GM23338 (cell line): ENCODE measurements at regions not wholly inside any gene's neighbourhood (a gene's known extent, or its start where the extent isn't known, plus 50 kb on each side); places are given as distances from the start of the nearest gene placed in this dataset.

Experiments used
- CREB1 ChIP-seq: fragments of 250-450 bp; sonication (Bioruptor Pico); IDR thresholded peaks from 2 replicates; pipeline ENCODE4 v1.5.0; 2020; ENCODE audit warnings: low read depth, mild to moderate bottlenecking, moderate library complexity
- EZH2 ChIP-seq: fragments of 200-600 bp; sonication (generic); IDR thresholded peaks from one replicate; pipeline ENCODE4 v1.8.0; 2017; ENCODE audit warnings: antibody characterized with exemption, mild to moderate bottlenecking, low read depth; ENCODE audit not compliant: unreplicated experiment
- EZH2phosphoT487 ChIP-seq: fragments of 200-600 bp; sonication (generic); IDR thresholded peaks from one replicate; pipeline ENCODE4 v1.8.1; 2018; ENCODE audit warnings: antibody characterized with exemption; ENCODE audit not compliant: unreplicated experiment
- JUNB ChIP-seq: IDR thresholded peaks from one replicate; pipeline ENCODE4 v1.6.1; 2016; ENCODE audit warnings: antibody characterized with exemption; ENCODE audit not compliant: unreplicated experiment
- POLR2AphosphoS5 ChIP-seq: IDR thresholded peaks from 2 replicates; pipeline ENCODE4 v1.6.1; 2016; ENCODE audit warnings: antibody characterized with exemption, low read depth
- STAT1 ChIP-seq: IDR thresholded peaks from one replicate; pipeline ENCODE4 v1.6.1; 2016; ENCODE audit warnings: antibody characterized with exemption; ENCODE audit not compliant: unreplicated experiment
- ZNF114 ChIP-seq: fragments of 250-450 bp; sonication (Bioruptor Pico); IDR thresholded peaks from 2 replicates; pipeline ENCODE4 v1.5.0; 2020; ENCODE audit warnings: mild to moderate bottlenecking, moderate library complexity
- ZNF331 ChIP-seq: fragments of 250-450 bp; sonication (Bioruptor Pico); IDR thresholded peaks from 2 replicates; pipeline ENCODE4 v1.5.0; 2020; ENCODE audit warnings: low read depth, mild to moderate bottlenecking, moderate library complexity
- TF ChIP-seq, protein P1 (sequence below), 2 experiments: fragments of 200-600 bp in 1 of 2; sonication (generic) in 1 of 2; conservative IDR thresholded peaks; 2 replicates each; pipeline versions ENCODE4 v1.5.1 to v1.6.1; 2016 to 2017; ENCODE audit warnings: antibody characterized with exemption in 2 of 2, low read depth in 2 of 2, mild to moderate bottlenecking in 2 of 2, moderate library complexity in 1 of 2
- TF ChIP-seq, protein P2 (sequence below): IDR thresholded peaks from 2 replicates; pipeline ENCODE4 v1.6.1; 2016; ENCODE audit warnings: antibody characterized with exemption
- TF ChIP-seq, protein P3 (sequence below): fragments of 250-450 bp; sonication (Bioruptor Pico); IDR thresholded peaks from 2 replicates; pipeline ENCODE4 v1.5.0; 2020; ENCODE audit warnings: mild to moderate bottlenecking, moderate library complexity
- TF ChIP-seq, protein P4 (sequence below): IDR thresholded peaks from one replicate; pipeline ENCODE4 v1.6.1; 2018; ENCODE audit warnings: antibody characterized with exemption; ENCODE audit not compliant: unreplicated experiment

DNA sequence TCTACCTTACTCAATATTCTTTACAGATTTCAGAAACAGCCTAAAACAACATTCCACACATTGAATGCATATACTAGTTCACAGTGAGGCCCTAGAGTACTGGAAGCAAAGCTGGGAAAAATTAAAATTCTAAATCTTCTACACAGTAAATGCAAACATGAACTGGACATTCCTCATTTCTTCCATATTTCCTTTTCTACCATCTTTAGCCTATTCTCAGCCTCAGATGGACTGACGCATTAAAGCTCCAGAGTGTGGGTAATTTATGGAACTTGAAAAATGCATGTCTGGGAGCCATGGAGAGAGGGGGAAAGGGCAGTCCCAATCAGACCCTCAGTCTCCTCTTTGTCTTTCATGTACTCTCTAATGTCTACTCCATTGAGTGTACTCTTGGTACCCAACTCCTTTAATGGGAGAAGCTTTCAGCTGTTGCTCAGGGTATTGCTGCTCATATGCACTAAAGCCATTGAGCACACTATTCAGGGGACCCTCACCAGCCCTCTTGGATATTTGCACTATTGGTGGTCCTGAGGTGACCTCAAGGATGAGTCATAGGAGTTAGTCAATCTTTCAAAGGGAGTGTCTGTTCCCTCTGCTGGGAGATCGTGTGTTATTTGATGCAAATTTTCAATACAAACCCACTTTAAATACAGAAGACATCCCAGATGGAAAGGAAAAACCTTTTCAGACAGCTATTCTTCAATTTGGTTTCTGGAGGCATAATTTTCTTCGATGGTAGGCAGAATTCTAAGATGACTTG, 83.3 kb upstream of the KCNJ15 start:
- no peak for TF ChIP-seq EZH2
- TF ChIP-seq, protein P1, sequence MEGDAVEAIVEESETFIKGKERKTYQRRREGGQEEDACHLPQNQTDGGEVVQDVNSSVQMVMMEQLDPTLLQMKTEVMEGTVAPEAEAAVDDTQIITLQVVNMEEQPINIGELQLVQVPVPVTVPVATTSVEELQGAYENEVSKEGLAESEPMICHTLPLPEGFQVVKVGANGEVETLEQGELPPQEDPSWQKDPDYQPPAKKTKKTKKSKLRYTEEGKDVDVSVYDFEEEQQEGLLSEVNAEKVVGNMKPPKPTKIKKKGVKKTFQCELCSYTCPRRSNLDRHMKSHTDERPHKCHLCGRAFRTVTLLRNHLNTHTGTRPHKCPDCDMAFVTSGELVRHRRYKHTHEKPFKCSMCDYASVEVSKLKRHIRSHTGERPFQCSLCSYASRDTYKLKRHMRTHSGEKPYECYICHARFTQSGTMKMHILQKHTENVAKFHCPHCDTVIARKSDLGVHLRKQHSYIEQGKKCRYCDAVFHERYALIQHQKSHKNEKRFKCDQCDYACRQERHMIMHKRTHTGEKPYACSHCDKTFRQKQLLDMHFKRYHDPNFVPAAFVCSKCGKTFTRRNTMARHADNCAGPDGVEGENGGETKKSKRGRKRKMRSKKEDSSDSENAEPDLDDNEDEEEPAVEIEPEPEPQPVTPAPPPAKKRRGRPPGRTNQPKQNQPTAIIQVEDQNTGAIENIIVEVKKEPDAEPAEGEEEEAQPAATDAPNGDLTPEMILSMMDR (conservative IDR thresholded peaks at IDR 0.05; ENCODE audit: low read depth in 2 of 2) = no peak
- no peak for TF ChIP-seq POLR2AphosphoS5
- TF ChIP-seq CREB1 (CRISPR knock-in tag) = no peak
- no peak for TF ChIP-seq JUNB
- TF ChIP-seq STAT1 = no peak
- no peak for TF ChIP-seq EZH2phosphoT487
- TF ChIP-seq, protein P2, sequence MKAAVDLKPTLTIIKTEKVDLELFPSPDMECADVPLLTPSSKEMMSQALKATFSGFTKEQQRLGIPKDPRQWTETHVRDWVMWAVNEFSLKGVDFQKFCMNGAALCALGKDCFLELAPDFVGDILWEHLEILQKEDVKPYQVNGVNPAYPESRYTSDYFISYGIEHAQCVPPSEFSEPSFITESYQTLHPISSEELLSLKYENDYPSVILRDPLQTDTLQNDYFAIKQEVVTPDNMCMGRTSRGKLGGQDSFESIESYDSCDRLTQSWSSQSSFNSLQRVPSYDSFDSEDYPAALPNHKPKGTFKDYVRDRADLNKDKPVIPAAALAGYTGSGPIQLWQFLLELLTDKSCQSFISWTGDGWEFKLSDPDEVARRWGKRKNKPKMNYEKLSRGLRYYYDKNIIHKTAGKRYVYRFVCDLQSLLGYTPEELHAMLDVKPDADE = no peak
- TF ChIP-seq, protein P3, sequence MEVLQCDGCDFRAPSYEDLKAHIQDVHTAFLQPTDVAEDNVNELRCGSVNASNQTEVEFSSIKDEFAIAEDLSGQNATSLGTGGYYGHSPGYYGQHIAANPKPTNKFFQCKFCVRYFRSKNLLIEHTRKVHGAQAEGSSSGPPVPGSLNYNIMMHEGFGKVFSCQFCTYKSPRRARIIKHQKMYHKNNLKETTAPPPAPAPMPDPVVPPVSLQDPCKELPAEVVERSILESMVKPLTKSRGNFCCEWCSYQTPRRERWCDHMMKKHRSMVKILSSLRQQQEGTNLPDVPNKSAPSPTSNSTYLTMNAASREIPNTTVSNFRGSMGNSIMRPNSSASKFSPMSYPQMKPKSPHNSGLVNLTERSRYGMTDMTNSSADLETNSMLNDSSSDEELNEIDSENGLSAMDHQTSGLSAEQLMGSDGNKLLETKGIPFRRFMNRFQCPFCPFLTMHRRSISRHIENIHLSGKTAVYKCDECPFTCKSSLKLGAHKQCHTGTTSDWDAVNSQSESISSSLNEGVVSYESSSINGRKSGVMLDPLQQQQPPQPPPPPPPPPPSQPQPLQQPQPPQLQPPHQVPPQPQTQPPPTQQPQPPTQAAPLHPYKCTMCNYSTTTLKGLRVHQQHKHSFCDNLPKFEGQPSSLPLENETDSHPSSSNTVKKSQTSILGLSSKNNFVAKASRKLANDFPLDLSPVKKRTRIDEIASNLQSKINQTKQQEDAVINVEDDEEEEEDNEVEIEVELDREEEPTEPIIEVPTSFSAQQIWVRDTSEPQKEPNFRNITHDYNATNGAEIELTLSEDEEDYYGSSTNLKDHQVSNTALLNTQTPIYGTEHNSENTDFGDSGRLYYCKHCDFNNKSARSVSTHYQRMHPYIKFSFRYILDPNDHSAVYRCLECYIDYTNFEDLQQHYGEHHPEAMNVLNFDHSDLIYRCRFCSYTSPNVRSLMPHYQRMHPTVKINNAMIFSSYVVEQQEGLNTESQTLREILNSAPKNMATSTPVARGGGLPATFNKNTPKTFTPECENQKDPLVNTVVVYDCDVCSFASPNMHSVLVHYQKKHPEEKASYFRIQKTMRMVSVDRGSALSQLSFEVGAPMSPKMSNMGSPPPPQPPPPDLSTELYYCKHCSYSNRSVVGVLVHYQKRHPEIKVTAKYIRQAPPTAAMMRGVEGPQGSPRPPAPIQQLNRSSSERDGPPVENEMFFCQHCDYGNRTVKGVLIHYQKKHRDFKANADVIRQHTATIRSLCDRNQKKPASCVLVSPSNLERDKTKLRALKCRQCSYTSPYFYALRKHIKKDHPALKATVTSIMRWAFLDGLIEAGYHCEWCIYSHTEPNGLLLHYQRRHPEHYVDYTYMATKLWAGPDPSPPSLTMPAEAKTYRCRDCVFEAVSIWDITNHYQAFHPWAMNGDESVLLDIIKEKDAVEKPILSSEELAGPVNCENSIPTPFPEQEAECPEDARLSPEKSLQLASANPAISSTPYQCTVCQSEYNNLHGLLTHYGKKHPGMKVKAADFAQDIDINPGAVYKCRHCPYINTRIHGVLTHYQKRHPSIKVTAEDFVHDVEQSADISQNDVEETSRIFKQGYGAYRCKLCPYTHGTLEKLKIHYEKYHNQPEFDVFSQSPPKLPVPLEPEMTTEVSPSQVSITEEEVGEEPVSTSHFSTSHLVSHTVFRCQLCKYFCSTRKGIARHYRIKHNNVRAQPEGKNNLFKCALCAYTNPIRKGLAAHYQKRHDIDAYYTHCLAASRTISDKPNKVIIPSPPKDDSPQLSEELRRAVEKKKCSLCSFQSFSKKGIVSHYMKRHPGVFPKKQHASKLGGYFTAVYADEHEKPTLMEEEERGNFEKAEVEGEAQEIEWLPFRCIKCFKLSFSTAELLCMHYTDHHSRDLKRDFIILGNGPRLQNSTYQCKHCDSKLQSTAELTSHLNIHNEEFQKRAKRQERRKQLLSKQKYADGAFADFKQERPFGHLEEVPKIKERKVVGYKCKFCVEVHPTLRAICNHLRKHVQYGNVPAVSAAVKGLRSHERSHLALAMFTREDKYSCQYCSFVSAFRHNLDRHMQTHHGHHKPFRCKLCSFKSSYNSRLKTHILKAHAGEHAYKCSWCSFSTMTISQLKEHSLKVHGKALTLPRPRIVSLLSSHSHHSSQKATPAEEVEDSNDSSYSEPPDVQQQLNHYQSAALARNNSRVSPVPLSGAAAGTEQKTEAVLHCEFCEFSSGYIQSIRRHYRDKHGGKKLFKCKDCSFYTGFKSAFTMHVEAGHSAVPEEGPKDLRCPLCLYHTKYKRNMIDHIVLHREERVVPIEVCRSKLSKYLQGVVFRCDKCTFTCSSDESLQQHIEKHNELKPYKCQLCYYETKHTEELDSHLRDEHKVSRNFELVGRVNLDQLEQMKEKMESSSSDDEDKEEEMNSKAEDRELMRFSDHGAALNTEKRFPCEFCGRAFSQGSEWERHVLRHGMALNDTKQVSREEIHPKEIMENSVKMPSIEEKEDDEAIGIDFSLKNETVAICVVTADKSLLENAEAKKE (CRISPR knock-in tag) = no peak
- TF ChIP-seq, protein P4, sequence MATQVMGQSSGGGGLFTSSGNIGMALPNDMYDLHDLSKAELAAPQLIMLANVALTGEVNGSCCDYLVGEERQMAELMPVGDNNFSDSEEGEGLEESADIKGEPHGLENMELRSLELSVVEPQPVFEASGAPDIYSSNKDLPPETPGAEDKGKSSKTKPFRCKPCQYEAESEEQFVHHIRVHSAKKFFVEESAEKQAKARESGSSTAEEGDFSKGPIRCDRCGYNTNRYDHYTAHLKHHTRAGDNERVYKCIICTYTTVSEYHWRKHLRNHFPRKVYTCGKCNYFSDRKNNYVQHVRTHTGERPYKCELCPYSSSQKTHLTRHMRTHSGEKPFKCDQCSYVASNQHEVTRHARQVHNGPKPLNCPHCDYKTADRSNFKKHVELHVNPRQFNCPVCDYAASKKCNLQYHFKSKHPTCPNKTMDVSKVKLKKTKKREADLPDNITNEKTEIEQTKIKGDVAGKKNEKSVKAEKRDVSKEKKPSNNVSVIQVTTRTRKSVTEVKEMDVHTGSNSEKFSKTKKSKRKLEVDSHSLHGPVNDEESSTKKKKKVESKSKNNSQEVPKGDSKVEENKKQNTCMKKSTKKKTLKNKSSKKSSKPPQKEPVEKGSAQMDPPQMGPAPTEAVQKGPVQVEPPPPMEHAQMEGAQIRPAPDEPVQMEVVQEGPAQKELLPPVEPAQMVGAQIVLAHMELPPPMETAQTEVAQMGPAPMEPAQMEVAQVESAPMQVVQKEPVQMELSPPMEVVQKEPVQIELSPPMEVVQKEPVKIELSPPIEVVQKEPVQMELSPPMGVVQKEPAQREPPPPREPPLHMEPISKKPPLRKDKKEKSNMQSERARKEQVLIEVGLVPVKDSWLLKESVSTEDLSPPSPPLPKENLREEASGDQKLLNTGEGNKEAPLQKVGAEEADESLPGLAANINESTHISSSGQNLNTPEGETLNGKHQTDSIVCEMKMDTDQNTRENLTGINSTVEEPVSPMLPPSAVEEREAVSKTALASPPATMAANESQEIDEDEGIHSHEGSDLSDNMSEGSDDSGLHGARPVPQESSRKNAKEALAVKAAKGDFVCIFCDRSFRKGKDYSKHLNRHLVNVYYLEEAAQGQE = no peak
- no peak for TF ChIP-seq ZNF114 (CRISPR knock-in tag)
- TF ChIP-seq ZNF331 (CRISPR knock-in tag) = no peak
